ENCODE measurements at regions not wholly inside any gene's neighbourhood (a gene's known extent, or its start where the extent isn't known, plus 50 kb on each side); places are given as distances from the start of the nearest gene placed in this dataset.

GRCh38 chr17:33560871-33561270 is 267.8 kb upstream of the ASIC2 start:
- H3K4me3 ChIP-seq (replicated peaks in 1 of 3; ENCODE audit: insufficient read depth in 1 of 3, low read depth in 1 of 3, low read length in 3 of 3) = no peak overlapping the region
- no peak for DNase-seq (ENCODE audit: low read depth, low spot score)
- intact Hi-C loops (cut with micrococcal nuclease) (no loop called here), dilution Hi-C loops (cut with MboI; ENCODE audit: extremely low pct_ligation_motif_present, low sequenced_read_pairs) (no loop called here)
- no peak for FAIRE-seq
- H3K27ac ChIP-seq (ENCODE audit: insufficient read depth, low read depth, low read length) = no peak overlapping the region
- ChIA-PET POLR2A (no interaction called here), CTCF (no interaction called here)
- no peaks in the 10 kb centered on the region for H3K36me3 ChIP-seq (ENCODE audit: control insufficient read depth in 2 of 2, extremely low read depth in 1 of 2, insufficient read depth in 2 of 2, low read length in 2 of 2)
- no peak overlapping the region for H2AFZ ChIP-seq (ENCODE audit: low read depth, low read length)
- no peak for TF ChIP-seq POLR2AphosphoS5 (IDR thresholded peaks at IDR 0.05; ENCODE audit: insufficient read depth, low read depth, low read length)
- no peaks in the 10 kb centered on the region for H3K9me1 ChIP-seq (replicated peaks; ENCODE audit: control insufficient read depth, extremely low read depth, insufficient read depth, low read length)
- BruUV-seq (replicated peaks) = no TSS peak
- H3K9ac ChIP-seq (replicated peaks; ENCODE audit: extremely low read depth, insufficient read depth, low read length) = no peak overlapping the region
- no peaks in the 10 kb centered on the region for H3K4me1 ChIP-seq (ENCODE audit: control insufficient read depth, extremely low read depth, insufficient read depth, low read length)
- H3K79me2 ChIP-seq (ENCODE audit: control insufficient read depth, insufficient read depth, low read length) = no peaks in the 10 kb centered on the region
- no peak overlapping the region for H3K4me2 ChIP-seq (ENCODE audit: insufficient read depth, low read length)
- H3K9me3 ChIP-seq (replicated peaks; ENCODE audit: control insufficient read depth, insufficient read depth, low read length) = peaks cover 2% of the 10 kb centered on the region
- H4K20me1 ChIP-seq (replicated peaks; ENCODE audit: control insufficient read depth, extremely low read depth, insufficient read depth, low read length) = no peaks in the 10 kb centered on the region
- no peaks in the 10 kb centered on the region for H3K27me3 ChIP-seq (ENCODE audit: control insufficient read depth in 2 of 2, insufficient read depth in 2 of 2, low read length in 2 of 2)

DNA sequence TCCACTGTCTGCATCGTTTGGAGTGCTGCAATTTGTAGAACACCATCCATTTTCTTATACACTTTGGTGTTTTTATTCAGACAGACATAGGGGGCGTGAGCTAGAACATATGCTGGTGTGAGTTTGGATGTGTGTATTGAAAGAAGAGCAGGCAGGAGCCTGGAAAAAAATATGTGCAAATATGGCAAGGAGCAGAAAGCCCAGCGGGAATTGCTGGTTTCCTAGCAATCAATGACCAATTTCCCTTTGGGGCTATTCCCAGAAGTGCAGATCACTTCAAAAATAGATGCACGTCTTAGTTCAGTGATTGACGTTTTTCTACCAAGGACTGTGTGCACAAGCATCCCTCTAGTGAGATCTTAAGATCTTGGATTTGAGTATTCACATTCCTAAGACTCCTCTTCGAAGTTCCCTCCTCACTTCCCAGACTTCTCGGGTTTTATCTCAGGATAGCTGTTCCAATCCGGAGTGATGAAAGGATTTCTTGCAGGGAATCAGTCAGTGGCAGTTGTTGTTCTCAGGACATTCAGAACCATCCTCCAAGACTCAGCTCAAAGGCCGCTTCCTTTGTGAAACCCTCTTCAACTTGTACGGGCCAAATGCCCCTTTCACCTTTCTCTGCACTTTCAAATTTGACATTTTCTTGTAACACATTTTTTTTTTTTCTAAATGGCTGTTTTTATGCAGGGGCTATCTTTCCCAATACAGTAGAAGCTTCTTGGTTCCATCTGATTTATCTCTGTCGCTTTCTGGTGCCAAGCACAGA is 268.7 kb upstream of the ASIC2 start:
- dilution Hi-C loops (cut with MboI; ENCODE audit: extremely low pct_ligation_motif_present, low sequenced_read_pairs) (no loop called here), intact Hi-C loops (cut with micrococcal nuclease) (no loop called here)
- BruUV-seq (replicated peaks) = no TSS peak
- Histone ChIP-seq H3K4me1 (ENCODE audit: control insufficient read depth, extremely low read depth, insufficient read depth, low read length) (no peaks in the 10 kb centered on the region), H3K79me2 (ENCODE audit: control insufficient read depth, insufficient read depth, low read length) (no peaks in the 10 kb centered on the region), H3K27me3 (ENCODE audit: control insufficient read depth in 2 of 2, insufficient read depth in 2 of 2, low read length in 2 of 2) (no peaks in the 10 kb centered on the region), H4K20me1 (replicated peaks; ENCODE audit: control insufficient read depth, extremely low read depth, insufficient read depth, low read length) (no peaks in the 10 kb centered on the region), H3K4me2 (ENCODE audit: insufficient read depth, low read length) (no peak overlapping the region), H3K36me3 (ENCODE audit: control insufficient read depth in 2 of 2, extremely low read depth in 1 of 2, insufficient read depth in 2 of 2, low read length in 2 of 2) (no peaks in the 10 kb centered on the region), H2AFZ (ENCODE audit: low read depth, low read length) (no peak overlapping the region), H3K9me3 (replicated peaks; ENCODE audit: control insufficient read depth, insufficient read depth, low read length) (peaks cover under 1% of the 10 kb centered on the region), H3K9ac (replicated peaks; ENCODE audit: extremely low read depth, insufficient read depth, low read length) (no peak overlapping the region), H3K9me1 (replicated peaks; ENCODE audit: control insufficient read depth, extremely low read depth, insufficient read depth, low read length) (no peaks in the 10 kb centered on the region), H3K27ac (ENCODE audit: insufficient read depth, low read depth, low read length) (no peak overlapping the region), H3K4me3 (replicated peaks in 1 of 3; ENCODE audit: insufficient read depth in 1 of 3, low read depth in 1 of 3, low read length in 3 of 3) (no peak overlapping the region)
- ChIA-PET POLR2A (no interaction called here), CTCF (no interaction called here)
- FAIRE-seq (no peak), DNase-seq (ENCODE audit: low read depth, low spot score) (no peak)
- TF ChIP-seq GATA2 (IDR thresholded peaks at IDR 0.05; ENCODE audit: insufficient read depth, insufficient read length, low read depth, low read length) (no peak), JUN (IDR thresholded peaks at IDR 0.05; ENCODE audit: borderline replicate concordance, insufficient read depth, insufficient read length, low read depth) (no peak), MYC (IDR thresholded peaks at IDR 0.05; ENCODE audit: low read depth, low read length) (no peak), FOS (IDR thresholded peaks at IDR 0.05; ENCODE audit: borderline replicate concordance, insufficient read depth, low read length) (no peak), POLR2A (IDR thresholded peaks at IDR 0.05; ENCODE audit: low read depth, low read length) (no peak), EZH2 (IDR thresholded peaks at IDR 0.05; ENCODE audit: borderline replicate concordance, low read depth, low read length, severe bottlenecking) (no peak), POLR2AphosphoS5 (IDR thresholded peaks at IDR 0.05; ENCODE audit: insufficient read depth, low read depth, low read length) (no peak), MAX (IDR thresholded peaks at IDR 0.05; ENCODE audit: insufficient read depth, insufficient read length) (no peak)
- TF ChIP-seq, protein P1, sequence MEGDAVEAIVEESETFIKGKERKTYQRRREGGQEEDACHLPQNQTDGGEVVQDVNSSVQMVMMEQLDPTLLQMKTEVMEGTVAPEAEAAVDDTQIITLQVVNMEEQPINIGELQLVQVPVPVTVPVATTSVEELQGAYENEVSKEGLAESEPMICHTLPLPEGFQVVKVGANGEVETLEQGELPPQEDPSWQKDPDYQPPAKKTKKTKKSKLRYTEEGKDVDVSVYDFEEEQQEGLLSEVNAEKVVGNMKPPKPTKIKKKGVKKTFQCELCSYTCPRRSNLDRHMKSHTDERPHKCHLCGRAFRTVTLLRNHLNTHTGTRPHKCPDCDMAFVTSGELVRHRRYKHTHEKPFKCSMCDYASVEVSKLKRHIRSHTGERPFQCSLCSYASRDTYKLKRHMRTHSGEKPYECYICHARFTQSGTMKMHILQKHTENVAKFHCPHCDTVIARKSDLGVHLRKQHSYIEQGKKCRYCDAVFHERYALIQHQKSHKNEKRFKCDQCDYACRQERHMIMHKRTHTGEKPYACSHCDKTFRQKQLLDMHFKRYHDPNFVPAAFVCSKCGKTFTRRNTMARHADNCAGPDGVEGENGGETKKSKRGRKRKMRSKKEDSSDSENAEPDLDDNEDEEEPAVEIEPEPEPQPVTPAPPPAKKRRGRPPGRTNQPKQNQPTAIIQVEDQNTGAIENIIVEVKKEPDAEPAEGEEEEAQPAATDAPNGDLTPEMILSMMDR (IDR thresholded peaks at IDR 0.05; ENCODE audit: extremely low read depth in 1 of 2, insufficient read depth in 1 of 2, low read depth in 1 of 2, low read length in 2 of 2) = no peak

Data from endothelial cell of umbilical vein (primary cell).